ENCODE measurements at regions not wholly inside any gene's neighbourhood (a gene's known extent, or its start where the extent isn't known, plus 50 kb on each side); places are given as distances from the start of the nearest gene placed in this dataset.

DNA sequence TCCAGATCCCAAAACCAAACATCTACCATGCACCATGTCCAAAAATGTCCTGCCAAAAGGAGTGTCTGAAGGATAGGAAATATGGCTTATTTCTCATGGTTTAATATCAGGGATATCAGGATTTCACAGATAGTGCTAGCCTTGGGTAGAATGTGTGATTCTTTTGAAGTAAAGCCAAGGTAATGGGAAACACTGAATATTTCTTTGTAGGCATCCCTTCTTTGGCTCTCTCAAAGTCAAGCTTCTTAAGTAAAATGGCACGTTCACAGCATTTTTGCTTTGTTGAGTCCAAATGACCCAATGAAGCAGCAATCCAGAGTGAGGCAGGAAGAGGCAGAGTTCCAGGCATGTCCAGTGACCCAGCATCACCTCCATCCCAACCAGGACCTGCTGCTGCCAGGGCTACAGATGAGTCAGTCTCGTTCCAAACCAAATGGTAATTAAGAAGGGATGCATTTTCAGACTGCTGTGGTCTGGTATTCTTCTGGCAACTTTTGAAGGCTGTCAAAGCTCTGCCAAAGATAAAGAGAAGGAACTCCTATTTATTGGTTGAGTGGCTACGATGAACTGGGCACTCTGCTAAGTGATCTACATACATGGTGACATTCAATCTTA, 678.8 kb upstream of the KLF4 start:
- no peak overlapping the region for H3K27ac ChIP-seq
- no peak for TF ChIP-seq CTCF (conservative IDR thresholded peaks at IDR 0.05; ENCODE audit: low read depth, low read length)
- no peak overlapping the region for H3K9ac ChIP-seq
- H4K20me1 ChIP-seq (ENCODE audit: insufficient read depth), result no peaks in the 10 kb centered on the region
- no peaks in the 10 kb centered on the region for H3K27me3 ChIP-seq (ENCODE audit: insufficient read depth, low read depth)
- no peaks in the 10 kb centered on the region for H3K4me1 ChIP-seq (ENCODE audit: low read depth, poor library complexity, severe bottlenecking)
- H3K36me3 ChIP-seq (ENCODE audit: insufficient read depth), result no peaks in the 10 kb centered on the region
- no peak overlapping the region for H3K4me3 ChIP-seq (IDR thresholded peaks at IDR 0.05; ENCODE audit: insufficient read depth, low read depth, low read length)
- no peak overlapping the region for H3K4me2 ChIP-seq
- no peak overlapping the region for H2AFZ ChIP-seq (ENCODE audit: low read depth)
- no peaks in the 10 kb centered on the region for H3K79me2 ChIP-seq (ENCODE audit: insufficient read depth, low read depth)

GRCh38 chr9:108167136-108167900, 677.7 kb upstream of the KLF4 start:
- Histone ChIP-seq H3K27ac (no peak overlapping the region), H4K20me1 (ENCODE audit: insufficient read depth) (no peaks in the 10 kb centered on the region), H3K4me2 (no peak overlapping the region), H3K9ac (no peak overlapping the region), H3K27me3 (ENCODE audit: insufficient read depth, low read depth) (no peaks in the 10 kb centered on the region), H3K79me2 (ENCODE audit: insufficient read depth, low read depth) (no peaks in the 10 kb centered on the region), H3K4me3 (IDR thresholded peaks at IDR 0.05; ENCODE audit: insufficient read depth, low read depth, low read length) (no peak overlapping the region), H3K36me3 (ENCODE audit: insufficient read depth) (no peaks in the 10 kb centered on the region), H3K4me1 (ENCODE audit: low read depth, poor library complexity, severe bottlenecking) (no peaks in the 10 kb centered on the region), H2AFZ (ENCODE audit: low read depth) (no peak overlapping the region)
- TF ChIP-seq CTCF (conservative IDR thresholded peaks at IDR 0.05; ENCODE audit: low read depth, low read length), result no peak

DNA sequence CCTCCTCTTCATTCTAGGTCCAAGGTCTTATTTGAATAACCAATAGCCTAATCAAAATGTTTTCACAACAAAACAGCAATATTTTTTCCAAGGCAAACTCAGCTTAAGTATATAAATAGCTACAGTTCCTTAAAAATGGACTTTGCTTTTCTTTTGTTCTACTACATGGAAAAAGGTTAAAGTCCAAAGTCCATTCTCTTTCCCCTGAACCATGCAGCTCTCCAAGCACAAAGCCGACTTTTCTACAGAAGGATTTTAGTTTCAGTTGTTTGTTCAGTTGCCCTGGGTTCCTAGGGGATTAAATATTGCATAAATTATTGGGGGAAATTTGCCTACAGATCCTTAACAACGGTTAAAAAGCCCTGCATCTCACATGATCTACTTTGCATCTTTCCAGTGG, 677.0 kb upstream of the KLF4 start:
- no peak overlapping the region for H2AFZ ChIP-seq (ENCODE audit: low read depth)
- H3K9ac ChIP-seq, result no peak overlapping the region
- H3K27ac ChIP-seq, result no peak overlapping the region
- no peak overlapping the region for H3K4me3 ChIP-seq (IDR thresholded peaks at IDR 0.05; ENCODE audit: insufficient read depth, low read depth, low read length)
- no peak for TF ChIP-seq CTCF (conservative IDR thresholded peaks at IDR 0.05; ENCODE audit: low read depth, low read length)
- no peaks in the 10 kb centered on the region for H3K36me3 ChIP-seq (ENCODE audit: insufficient read depth)
- H3K4me1 ChIP-seq (ENCODE audit: low read depth, poor library complexity, severe bottlenecking), result peaks cover 7% of the 10 kb centered on the region
- H3K27me3 ChIP-seq (ENCODE audit: insufficient read depth, low read depth), result no peaks in the 10 kb centered on the region
- no peaks in the 10 kb centered on the region for H3K79me2 ChIP-seq (ENCODE audit: insufficient read depth, low read depth)
- no peak overlapping the region for H3K4me2 ChIP-seq
- H4K20me1 ChIP-seq (ENCODE audit: insufficient read depth), result no peaks in the 10 kb centered on the region

GRCh38 chr9:108163321-108164005, 673.9 kb upstream of the KLF4 start:
- H3K4me1 ChIP-seq (ENCODE audit: low read depth, poor library complexity, severe bottlenecking), result peaks cover 24% of the 10 kb centered on the region
- no peaks in the 10 kb centered on the region for H3K79me2 ChIP-seq (ENCODE audit: insufficient read depth, low read depth)
- H3K36me3 ChIP-seq (ENCODE audit: insufficient read depth), result no peaks in the 10 kb centered on the region
- no peaks in the 10 kb centered on the region for H4K20me1 ChIP-seq (ENCODE audit: insufficient read depth)
- H3K4me2 ChIP-seq, result no peak overlapping the region
- H3K9ac ChIP-seq, result no peak overlapping the region
- H3K27me3 ChIP-seq (ENCODE audit: insufficient read depth, low read depth), result no peaks in the 10 kb centered on the region
- TF ChIP-seq CTCF (conservative IDR thresholded peaks at IDR 0.05; ENCODE audit: low read depth, low read length), result no peak
- no peak overlapping the region for H3K4me3 ChIP-seq (IDR thresholded peaks at IDR 0.05; ENCODE audit: insufficient read depth, low read depth, low read length)
- H3K27ac ChIP-seq, result no peak overlapping the region
- no peak overlapping the region for H2AFZ ChIP-seq (ENCODE audit: low read depth)

All from KMS-11 (cell line).